HCT116 (cell line): ENCODE measurements at regions not wholly inside any gene's neighbourhood (a gene's known extent, or its start where the extent isn't known, plus 50 kb on each side); places are given as distances from the start of the nearest gene placed in this dataset.

Experiments
- ATAC-seq: fragments of 200-7000 bp; cut with Tn5 transposase; 2 replicates; pipeline ENCODE4 v1.9.1; 2020; ENCODE audit warnings: mild to moderate bottlenecking, moderate library complexity
- BruUV-seq: library from RNA; stranded (reverse); fragments of 400-500 nt; replicated peaks from 2 replicates; lab custom pipeline; 2021; lab: Mats Ljungman, UMichigan
- CTCF ChIA-PET: fragments of 300-600 bp; sonication (Branson Sonifier 250); formaldehyde crosslinking; loops from one replicate; lab custom pipeline; 2021; ENCODE audit warnings: antibody characterized with exemption; lab: Charles Lee
- POLR2A ChIA-PET: fragments of 300-600, 350-600 bp; sonication (Branson Sonifier 250); formaldehyde crosslinking; loops from one replicate; lab custom pipeline; 2021; ENCODE audit warnings: antibody characterized with exemption; lab: Charles Lee
- RAD21 ChIA-PET, 2 experiments: fragments of 300-600 bp; sonication (Branson Sonifier 250); formaldehyde crosslinking; loops; one replicate each; lab custom pipeline; 2023; ENCODE audit warnings: low total read pairs in 2 of 2; ENCODE audit not compliant: uncharacterized antibody in 2 of 2, unreplicated experiment in 2 of 2, low non-redundant PET in 1 of 2; lab: Charles Lee
- DNase-seq: peaks from one replicate; pipeline ENCODE4 v3.0.0-alpha.2; 2010; ENCODE audit warnings: low read depth, low spot score
- H2AFZ ChIP-seq: fragments of 200-600 bp; shearing (Covaris generic), sonication (generic); 2 replicates; pipeline ENCODE4 v1.6.1; 2017; ENCODE audit warnings: low read depth, mixed run types, mixed read lengths, antibody characterized with exemption, low read length; ENCODE audit not compliant: poor library complexity, severe bottlenecking
- H3K27ac ChIP-seq: 2 replicates; pipeline ENCODE4 v1.5.1; 2012; ENCODE audit warnings: low read depth, low read length
- H3K27me3 ChIP-seq: fragments of 200-600 bp; sonication (generic); 2 replicates; pipeline ENCODE4 v1.6.1; 2016; ENCODE audit warnings: mixed run types, low read length, mixed read lengths; ENCODE audit not compliant: insufficient read depth
- H3K36me3 ChIP-seq, 2 experiments: fragments of 200-500 bp in 1 of 2; fragments of 200-600 bp in 1 of 2; sonication (Bioruptor generic) in 1 of 2; sonication (generic) in 1 of 2; 2 replicates each; pipeline versions ENCODE4 v1.5.1 to v1.6.1; 2014 to 2016; ENCODE audit warnings: low read length in 2 of 2, inconsistent platforms in 1 of 2, mixed read lengths in 1 of 2, mixed run types in 1 of 2; ENCODE audit not compliant: insufficient read depth in 2 of 2, control insufficient read depth in 1 of 2
- H3K4me1 ChIP-seq, 2 experiments: fragments of 200-600 bp in 1 of 2; sonication (generic) in 1 of 2; 2 replicates each; pipeline versions ENCODE4 v1.5.1 to v1.6.1; 2012 to 2017; ENCODE audit warnings: low read length in 2 of 2, inconsistent platforms in 1 of 2, mild to moderate bottlenecking in 1 of 2, mixed read lengths in 1 of 2, mixed run types in 1 of 2, moderate library complexity in 1 of 2; ENCODE audit not compliant: insufficient read depth in 2 of 2, control insufficient read depth in 1 of 2
- H3K4me2 ChIP-seq: fragments of 200-600 bp; sonication (generic); 2 replicates; pipeline ENCODE4 v1.6.1; 2017; ENCODE audit warnings: mixed run types, low read length, mixed read lengths
- H3K4me3 ChIP-seq, 2 experiments: fragments of 200-600 bp in 1 of 2; sonication (generic) in 1 of 2; replicated peaks in 1 of 2; 2 replicates each; pipeline ENCODE4 v1.5.1; 2011 to 2016; ENCODE audit warnings: low read length in 2 of 2, control low read depth in 1 of 2, low read depth in 1 of 2, mild to moderate bottlenecking in 1 of 2, mixed read lengths in 1 of 2, mixed run types in 1 of 2
- H3K79me2 ChIP-seq: fragments of 200-600 bp; sonication (generic); 2 replicates; pipeline ENCODE4 v1.6.1; 2017; ENCODE audit warnings: mild to moderate bottlenecking, mixed run types, low read length, moderate library complexity, mixed read lengths; ENCODE audit not compliant: insufficient read depth
- H3K9ac ChIP-seq: fragments of 200-600 bp; sonication (generic); 2 replicates; pipeline ENCODE4 v1.6.1; 2016; ENCODE audit warnings: low read length, mixed read lengths
- H3K9me2 ChIP-seq: fragments of 200-600 bp; sonication (generic), shearing (Covaris generic); 2 replicates; pipeline ENCODE4 v1.6.1; 2017; ENCODE audit warnings: mixed run types, mild to moderate bottlenecking, moderate library complexity; ENCODE audit not compliant: insufficient read depth
- H3K9me3 ChIP-seq, 2 experiments: fragments of 200-500 bp in 1 of 2; fragments of 200-600 bp in 1 of 2; sonication (Bioruptor generic) in 1 of 2; sonication (generic) in 1 of 2; 2 replicates each; pipeline ENCODE4 v1.6.1; 2014 to 2017; ENCODE audit warnings: low read length in 2 of 2, mixed read lengths in 2 of 2, inconsistent platforms in 1 of 2, low read depth in 1 of 2, mild to moderate bottlenecking in 1 of 2, mixed run types in 1 of 2, moderate library complexity in 1 of 2; ENCODE audit not compliant: control insufficient read depth in 1 of 2, insufficient read depth in 1 of 2
- H4K20me1 ChIP-seq: fragments of 200-600 bp; sonication (generic), shearing (Covaris generic); 2 replicates; pipeline ENCODE4 v1.6.1; 2017; ENCODE audit warnings: mixed run types, mild to moderate bottlenecking, moderate library complexity; ENCODE audit not compliant: insufficient read depth
- CEBPB ChIP-seq: IDR thresholded peaks from 2 replicates; pipeline ENCODE4 v1.6.1; 2012; ENCODE audit warnings: low read depth
- EGR1 ChIP-seq: IDR thresholded peaks from 2 replicates; pipeline ENCODE4 v1.6.1; 2012; ENCODE audit warnings: low read depth
- EZH2phosphoT487 ChIP-seq: fragments of 200-600 bp; IDR thresholded peaks from 2 replicates; pipeline ENCODE4 v1.6.1; 2018; ENCODE audit warnings: antibody characterized with exemption, borderline replicate concordance
- FOSL1 ChIP-seq: IDR thresholded peaks from 2 replicates; pipeline ENCODE4 v1.6.1; 2012; ENCODE audit warnings: low read depth
- JUND ChIP-seq: IDR thresholded peaks from 2 replicates; pipeline ENCODE4 v1.6.1; 2012
- POLR2AphosphoS5 ChIP-seq: IDR thresholded peaks from 2 replicates; pipeline ENCODE4 v1.6.1; 2011; ENCODE audit warnings: mild to moderate bottlenecking, low read depth, low read length, moderate library complexity
- REST ChIP-seq: IDR thresholded peaks from 2 replicates; pipeline ENCODE4 v1.6.1; 2012; ENCODE audit warnings: low read depth
- SIN3A ChIP-seq: IDR thresholded peaks from 2 replicates; pipeline ENCODE4 v1.6.1; 2012; ENCODE audit warnings: low read depth
- SP1 ChIP-seq: IDR thresholded peaks from 2 replicates; pipeline ENCODE4 v1.6.1; 2012; ENCODE audit warnings: low read depth
- TCF7L2 ChIP-seq: IDR thresholded peaks from 2 replicates; pipeline ENCODE4 v1.7.0; 2011; ENCODE audit warnings: borderline replicate concordance, inconsistent platforms; ENCODE audit not compliant: insufficient read depth, insufficient read length; ENCODE audit errors: extremely low read depth
- ZFX ChIP-seq: fragments of 450-650 bp; IDR thresholded peaks from 2 replicates; pipeline ENCODE4 v1.6.1; 2017
- intact Hi-C: fragments of 100-400 bp; cut with micrococcal nuclease; formaldehyde crosslinking; loops from 2 replicates; pipeline ENCODE4 v1.10.0; 2022

GRCh38 chr1:96370757-96371156 lies 350.8 kb upstream of the PTBP2 start:
- POLR2A ChIA-PET = no interaction called here
- H3K4me1 ChIP-seq = peaks cover 7 to 16% of the 10 kb centered on the region in 2 experiments

More at GRCh38 chr1:96370757-96371156, 350.8 kb upstream of the PTBP2 start:
- RAD21 ChIA-PET = no interaction called here
- Histone ChIP-seq H3K36me3 (no peaks in the 10 kb centered on the region), H2AFZ (peak overlapping the region; percentile 52), H3K27me3 (no peaks in the 10 kb centered on the region), H3K79me2 (no peaks in the 10 kb centered on the region), H3K4me2 (peak overlapping the region; percentile 45), H3K27ac (no peak overlapping the region), H4K20me1 (no peaks in the 10 kb centered on the region), H3K9ac (no peak overlapping the region), H3K9me2 (no peaks in the 10 kb centered on the region), H3K4me3 (no peak overlapping the region), H3K9me3 (no peaks in the 10 kb centered on the region)
- peak; percentile 59 for TF ChIP-seq FOSL1
- peak; percentile 58 for TF ChIP-seq CEBPB
- TF ChIP-seq ZFX = no peak
- no peak for TF ChIP-seq POLR2AphosphoS5
- TF ChIP-seq REST = no peak
- peak; percentile 35; the same call in 1 of the 2 replicates for TF ChIP-seq SP1
- peak; percentile 50; the same call in 1 of the 2 replicates for TF ChIP-seq JUND
- TF ChIP-seq EGR1 = no peak
- no peak for TF ChIP-seq SIN3A
- no peak for TF ChIP-seq EZH2phosphoT487
- TF ChIP-seq TCF7L2 = no peak
- BruUV-seq = no TSS peak
- intact Hi-C loops = no loop called here
- DNase-seq = peak; percentile 16
- CTCF ChIA-PET = no interaction called here
- no peak; the same call in 1 of the 2 replicates for ATAC-seq
